ENCODE measurements at regions not wholly inside any gene's neighbourhood (a gene's known extent, or its start where the extent isn't known, plus 50 kb on each side); places are given as distances from the start of the nearest gene placed in this dataset.
"Not testable (repeated sequence)": the region's sequence is repeated elsewhere in the genome, so short reads cannot be mapped to it uniquely, and the experiment has no call there.

GRCh38 chr12:46491548-46491947 lies 119.0 kb upstream of the SLC38A2 start:
- no peak for DNase-seq (ENCODE audit: low read depth)

GRCh38 chr12:46490635-46491034 lies 118.1 kb upstream of the SLC38A2 start:
- no peak for DNase-seq (ENCODE audit: low read depth)

GRCh38 chr12:46489951-46490388 lies 117.4 kb upstream of the SLC38A2 start:
- no peak for DNase-seq (ENCODE audit: low read depth)

- no peak for DNase-seq (ENCODE audit: low read depth)
Observed at GRCh38 chr12:46487567-46488131, 115.1 kb upstream of the SLC38A2 start.

GRCh38 chr12:46486588-46486987 lies 114.0 kb upstream of the SLC38A2 start:
- no peak for DNase-seq (ENCODE audit: low read depth)

- no peak for DNase-seq (ENCODE audit: low read depth)
Observed at GRCh38 chr12:46485853-46486252, 113.3 kb upstream of the SLC38A2 start.

- DNase-seq (ENCODE audit: low read depth): no peak
Observed at GRCh38 chr12:46484396-46485061, 112.0 kb upstream of the SLC38A2 start.

GRCh38 chr12:46483572-46484395 lies 111.2 kb upstream of the SLC38A2 start:
- DNase-seq (ENCODE audit: low read depth): no peak

GRCh38 chr12:46480724-46481123 lies 108.2 kb upstream of the SLC38A2 start:
- no peak for DNase-seq (ENCODE audit: low read depth)

- no peak for DNase-seq (ENCODE audit: low read depth)
Observed at GRCh38 chr12:46480316-46480715, 107.7 kb upstream of the SLC38A2 start.

GRCh38 chr12:46478123-46478522 lies 105.5 kb upstream of the SLC38A2 start:
- DNase-seq (ENCODE audit: low read depth): no peak

- no peak for DNase-seq (ENCODE audit: low read depth)
Observed at GRCh38 chr12:46477541-46477940, 105.0 kb upstream of the SLC38A2 start.

- DNase-seq (ENCODE audit: low read depth): no peak
Observed at GRCh38 chr12:46475972-46476645, 103.5 kb upstream of the SLC38A2 start.

- DNase-seq (ENCODE audit: low read depth): not testable (repeated sequence)
Observed at GRCh38 chr12:46474385-46474784, 101.8 kb upstream of the SLC38A2 start.

GRCh38 chr12:46473634-46474329 lies 101.2 kb upstream of the SLC38A2 start:
- peak; percentile 84 for DNase-seq (ENCODE audit: low read depth)

- peak; percentile 75 for DNase-seq (ENCODE audit: low read depth)
Observed at GRCh38 chr12:46472893-46473633, 100.5 kb upstream of the SLC38A2 start.

GRCh38 chr12:46472144-46472705 lies 99.7 kb upstream of the SLC38A2 start:
- no peak for DNase-seq (ENCODE audit: low read depth)

- DNase-seq (ENCODE audit: low read depth): no peak
Observed at GRCh38 chr12:46471404-46471803, 98.8 kb upstream of the SLC38A2 start.

- DNase-seq (ENCODE audit: low read depth): no peak
Observed at GRCh38 chr12:46470975-46471374, 98.4 kb upstream of the SLC38A2 start.

- no peak for DNase-seq (ENCODE audit: low read depth)
Observed at GRCh38 chr12:46470036-46470627, 97.6 kb upstream of the SLC38A2 start.

Measured in HS-27A (cell line).